GM12878 (cell line): ENCODE measurements at regions not wholly inside any gene's neighbourhood (a gene's known extent, or its start where the extent isn't known, plus 50 kb on each side); places are given as distances from the start of the nearest gene placed in this dataset.

Experiments
- ATAC-seq: fragments of 200-7000 bp; cut with Tn5 transposase; 3 replicates; pipeline ENCODE4 v1.9.1; 2020; ENCODE audit warnings: mild to moderate bottlenecking, moderate library complexity
- BruUV-seq: library from RNA; stranded (reverse); fragments of 400-500 nt; replicated peaks from 2 replicates; lab custom pipeline; 2021; lab: Mats Ljungman, UMichigan
- CTCF ChIA-PET: fragments of 300-600 bp; sonication (Branson Sonifier 250); formaldehyde crosslinking; extraction: SDS; loops from one replicate; lab custom pipeline; 2021; ENCODE audit warnings: inconsistent platforms; lab: Yijun Ruan, JAX
- POLR2A ChIA-PET: fragments of 350-600 bp; formaldehyde crosslinking; extraction: SDS; loops from one replicate; lab custom pipeline; 2021; ENCODE audit warnings: inconsistent platforms; lab: Charles Lee
- RAD21 ChIA-PET: fragments of 300-600 bp; sonication (Branson Sonifier 250); formaldehyde crosslinking; loops from one replicate; lab custom pipeline; 2023; ENCODE audit warnings: antibody characterized with exemption; ENCODE audit not compliant: unreplicated experiment; lab: Charles Lee
- SMC1A ChIA-PET: fragments of 300-600 bp; sonication (Branson Sonifier 250); formaldehyde crosslinking; loops from one replicate; lab custom pipeline; 2023; ENCODE audit not compliant: unreplicated experiment, uncharacterized antibody; lab: Charles Lee
- DNase-seq: peaks from one replicate; pipeline ENCODE4 v3.0.0-alpha.2; 2011; ENCODE audit warnings: low read depth, low spot score
- FAIRE-seq: peaks from 3 replicates; lab custom pipeline; 2011; peaks lifted over from hg19 to GRCh38; lab: Jason Lieb, UNC
- H2AFZ ChIP-seq: 2 replicates; pipeline ENCODE4 v1.6.0; 2011; ENCODE audit warnings: low read depth, low read length, control low read depth; ENCODE audit not compliant: control insufficient read depth
- H3K27ac ChIP-seq: 2 replicates; pipeline ENCODE4 v1.5.1; 2011; ENCODE audit warnings: control low read depth; ENCODE audit not compliant: control insufficient read depth, insufficient read depth
- H3K27me3 ChIP-seq, 2 experiments: replicated peaks in 1 of 2; 2 replicates each; pipeline versions ENCODE4 v1.6.0 to v1.6.1; 2011; ENCODE audit warnings: low read length in 1 of 2; ENCODE audit not compliant: control insufficient read depth in 2 of 2, insufficient read depth in 2 of 2
- H3K36me3 ChIP-seq, 2 experiments: 2 replicates each; pipeline ENCODE4 v1.5.1; 2011; ENCODE audit warnings: low read length in 1 of 2; ENCODE audit not compliant: control insufficient read depth in 2 of 2, insufficient read depth in 2 of 2
- H3K4me1 ChIP-seq: 2 replicates; pipeline ENCODE4 v1.6.1; 2011; ENCODE audit warnings: mild to moderate bottlenecking, low read length, moderate library complexity, mixed read lengths; ENCODE audit not compliant: control insufficient read depth, insufficient read depth
- H3K4me2 ChIP-seq: 2 replicates; pipeline ENCODE4 v1.6.0; 2011; ENCODE audit warnings: control low read depth; ENCODE audit not compliant: control insufficient read depth, insufficient read depth
- H3K4me3 ChIP-seq: fragments of 200-600 bp; sonication (generic); 2 replicates; pipeline ENCODE4 v1.5.1; 2016
- H3K79me2 ChIP-seq: 2 replicates; pipeline ENCODE4 v1.6.0; 2011; ENCODE audit warnings: low read length; ENCODE audit not compliant: control insufficient read depth, insufficient read depth
- H3K9ac ChIP-seq: 2 replicates; pipeline ENCODE4 v1.8.0; 2011; ENCODE audit warnings: low read length, control low read depth, mixed read lengths; ENCODE audit not compliant: control insufficient read depth, insufficient read depth
- H3K9me3 ChIP-seq: replicated peaks from 3 replicates; pipeline ENCODE4 v1.5.1; 2011; ENCODE audit warnings: mild to moderate bottlenecking, low read length; ENCODE audit not compliant: control insufficient read depth, insufficient read depth
- H4K20me1 ChIP-seq: 2 replicates; pipeline ENCODE4 v1.6.0; 2011; ENCODE audit not compliant: control insufficient read depth, insufficient read depth
- ASH2L ChIP-seq: fragments of 300-600, 200-600 bp; sonication (generic); IDR thresholded peaks from 2 replicates; pipeline ENCODE4 v1.6.1; 2017; ENCODE audit warnings: low read depth, mild to moderate bottlenecking, borderline replicate concordance
- BRCA1 ChIP-seq: IDR thresholded peaks from 2 replicates; pipeline ENCODE4 v1.6.1; 2011; ENCODE audit warnings: low read depth, low read length, improper control_type of control experiment
- CTCF ChIP-seq, 3 experiments: IDR thresholded peaks in 2 of 3; conservative IDR thresholded peaks in 1 of 3; 2 replicates each; pipeline ENCODE4 v1.5.1; 2011; ENCODE audit warnings: low read depth in 3 of 3, low read length in 3 of 3, mild to moderate bottlenecking in 3 of 3, control low read depth in 2 of 3, moderate library complexity in 2 of 3, inconsistent platforms in 1 of 3, mixed read lengths in 1 of 3; ENCODE audit not compliant: control insufficient read depth in 2 of 3, insufficient read depth in 1 of 3; ENCODE audit errors: extremely low read depth in 1 of 3
- EGR1 ChIP-seq, 2 experiments: IDR thresholded peaks; 1 replicate in 1 of 2; 2 replicates in 1 of 2; pipeline ENCODE4 v1.6.1; 2011 to 2012; ENCODE audit warnings: low read depth in 2 of 2, low read length in 2 of 2, borderline replicate concordance in 1 of 2, mild to moderate bottlenecking in 1 of 2, moderate library complexity in 1 of 2
- KDM1A ChIP-seq: fragments of 200-600 bp; sonication (generic); IDR thresholded peaks from 2 replicates; pipeline ENCODE4 v1.6.1; 2016; ENCODE audit warnings: borderline replicate concordance
- LARP7 ChIP-seq: fragments of 450-650 bp; IDR thresholded peaks from 2 replicates; pipeline ENCODE4 v1.6.1; 2017; ENCODE audit warnings: mild to moderate bottlenecking
- MEF2A ChIP-seq: IDR thresholded peaks from 2 replicates; pipeline ENCODE4 v1.6.1; 2011; ENCODE audit warnings: low read depth, mild to moderate bottlenecking, low read length, moderate library complexity; ENCODE audit not compliant: insufficient read depth
- MTA2 ChIP-seq: fragments of 450-650 bp; IDR thresholded peaks from 2 replicates; pipeline ENCODE4 v1.6.1; 2016; ENCODE audit warnings: low read depth, mild to moderate bottlenecking, moderate library complexity
- NBN ChIP-seq: fragments of 450-650 bp; IDR thresholded peaks from 2 replicates; pipeline ENCODE4 v1.6.1; 2016
- PAX5 ChIP-seq: IDR thresholded peaks from 2 replicates; pipeline ENCODE4 v1.6.1; 2011; ENCODE audit warnings: low read depth, low read length, borderline replicate concordance
- PML ChIP-seq: IDR thresholded peaks from 2 replicates; pipeline ENCODE4 v1.6.1; 2012; ENCODE audit warnings: low read length, inconsistent platforms
- PRDM15 ChIP-seq: fragments of 450-650 bp; formaldehyde crosslinking; IDR thresholded peaks from 2 replicates; pipeline ENCODE4 v1.4.0; 2020; ENCODE audit warnings: mild to moderate bottlenecking, moderate library complexity
- RELA ChIP-seq: fragments of 450-650 bp; IDR thresholded peaks from 2 replicates; pipeline ENCODE4 v1.8.0; 2014; ENCODE audit warnings: borderline replicate concordance; ENCODE audit not compliant: partially characterized antibody
- RUNX3 ChIP-seq: IDR thresholded peaks from 2 replicates; pipeline ENCODE4 v1.6.1; 2012; ENCODE audit warnings: low read length, inconsistent platforms
- SMC3 ChIP-seq: IDR thresholded peaks from 2 replicates; pipeline ENCODE4 v1.6.1; 2011; ENCODE audit warnings: low read length, improper control_type of control experiment, borderline replicate concordance
- TAF1 ChIP-seq: IDR thresholded peaks from 2 replicates; pipeline ENCODE4 v1.6.1; 2011; ENCODE audit warnings: mild to moderate bottlenecking, low read depth, low read length, borderline replicate concordance
- TBL1XR1 ChIP-seq: IDR thresholded peaks from 2 replicates; pipeline ENCODE4 v1.6.1; 2012; ENCODE audit warnings: low read depth, low read length, improper control_type of control experiment
- TCF7 ChIP-seq: IDR thresholded peaks from 2 replicates; pipeline ENCODE4 v1.6.1; 2014; ENCODE audit warnings: antibody characterized with exemption, borderline replicate concordance
- ZBED1 ChIP-seq: IDR thresholded peaks from 2 replicates; pipeline ENCODE4 v1.6.1; 2016; ENCODE audit warnings: borderline replicate concordance
- ZNF24 ChIP-seq: fragments of 450-650 bp; IDR thresholded peaks from 2 replicates; pipeline ENCODE4 v1.6.1; 2017; ENCODE audit warnings: antibody characterized with exemption, mild to moderate bottlenecking
- WGBS: methylation state at CpG from one replicate; pipeline ENCODE4 v1.1.6; 2016; ENCODE audit warnings: low lambda C conversion rate; ENCODE audit not compliant: insufficient replicate concordance, insufficient coverage; ENCODE audit errors: missing lambda C conversion rate; 5-methylcytosine and 5-hydroxymethylcytosine counted together
- in situ Hi-C: fragments of 300-500 bp; cut with MboI; formaldehyde crosslinking; loops from 9 replicates; pipeline ENCODE4 v1.14.3; 2018; ENCODE audit warnings: mixed read lengths
- intact Hi-C: fragments of 100-400 bp; cut with micrococcal nuclease; formaldehyde crosslinking; loops from one replicate; pipeline ENCODE4 v1.14.2; 2022; ENCODE audit not compliant: unreplicated experiment

- TF ChIP-seq PRDM15: no peak
Observed at GRCh38 chr19:46915386-46915785, 54.6 kb downstream of the ARHGAP35 start (continued).

- no TSS peak for BruUV-seq
- SMC1A ChIA-PET: interaction anchor here (1.0 to 1.8 kb wide), 2 partner anchors 10 kb away, joined by 4 to 9 read pairs; no protein-coding TSS in a partner anchor
- peaks cover 36% of the 10 kb centered on the region for H3K79me2 ChIP-seq
- ATAC-seq (peak; percentile 65), DNase-seq (peak; percentile 24), FAIRE-seq (no peak)
- no peaks in the 10 kb centered on the region; the same call in 1 of the 2 replicates for H4K20me1 ChIP-seq
- peaks cover 19% of the 10 kb centered on the region for H3K4me1 ChIP-seq
- CTCF ChIA-PET: interaction anchor here (1.0 kb wide), 1 partner anchor 55 kb away, joined by 4 read pairs; no protein-coding TSS in a partner anchor
- no peak overlapping the region for H3K27ac ChIP-seq
- no peak overlapping the region for H3K4me3 ChIP-seq
- no peak overlapping the region for H3K9ac ChIP-seq
- no peaks in the 10 kb centered on the region for H3K27me3 ChIP-seq
- 78% methylated on average over 5 of the region's 5 CpGs for WGBS
- TF ChIP-seq SMC3: no peak
- TF ChIP-seq RUNX3: no peak
- TF ChIP-seq NBN: no peak
- TF ChIP-seq ZNF24: no peak
- no peak for TF ChIP-seq PML
- no peak for TF ChIP-seq EGR1 (IDR thresholded peaks at IDR 0.05; ENCODE audit: borderline replicate concordance in 1 of 2, low read depth in 2 of 2, low read length in 2 of 2)
- no peak for TF ChIP-seq MEF2A
- TF ChIP-seq ASH2L: no peak
- TF ChIP-seq KDM1A: no peak
- TF ChIP-seq PAX5: no peak
- no peak for TF ChIP-seq TCF7
- TF ChIP-seq MTA2: no peak
- no peak for TF ChIP-seq BRCA1
- TF ChIP-seq TAF1: no peak
- TF ChIP-seq ZBED1: no peak
- no peak for TF ChIP-seq RELA
- TF ChIP-seq LARP7: no peak
- TF ChIP-seq CTCF (IDR thresholded peaks at IDR 0.05 in 2 of 3, conservative IDR thresholded peaks at IDR 0.05 in 1 of 3; ENCODE audit: control insufficient read depth in 2 of 3, extremely low read depth in 1 of 3, insufficient read depth in 1 of 3, low read depth in 3 of 3, low read length in 3 of 3): no peak
- no peak for TF ChIP-seq TBL1XR1
- RAD21 ChIA-PET: no interaction called here
- H2AFZ ChIP-seq: no peak overlapping the region
- in situ Hi-C loops (no loop called here), intact Hi-C loops (no loop called here)
- H3K4me2 ChIP-seq: peak overlapping the region; percentile 54
- no peaks in the 10 kb centered on the region for H3K9me3 ChIP-seq
- POLR2A ChIA-PET: no interaction called here
- H3K36me3 ChIP-seq: peaks cover 20 to 33% of the 10 kb centered on the region in 2 experiments
Observed at GRCh38 chr19:46917002-46917401, 56.2 kb downstream of the ARHGAP35 start.
